D721Med (cell line): ENCODE measurements at regions not wholly inside any gene's neighbourhood (a gene's known extent, or its start where the extent isn't known, plus 50 kb on each side); places are given as distances from the start of the nearest gene placed in this dataset.

Experiments
- DNase-seq: peaks from one replicate; pipeline ENCODE4 v3.0.0; 2011; ENCODE audit warnings: low spot score; ENCODE audit not compliant: insufficient read length
- FAIRE-seq: peaks from 2 replicates; lab custom pipeline; 2011; peaks lifted over from hg19 to GRCh38; lab: Jason Lieb, UNC
- CTCF ChIP-seq: IDR thresholded peaks from 2 replicates; pipeline ENCODE4 v1.5.1; 2012; ENCODE audit warnings: mild to moderate bottlenecking, control low read depth; ENCODE audit not compliant: insufficient read depth; ENCODE audit errors: missing control alignments

- TF ChIP-seq CTCF: no peak
- FAIRE-seq: no peak
- DNase-seq: no peak
Measured at GRCh38 chrX:40485973-40486372, 94.8 kb upstream of the ATP6AP2 start.

GRCh38 chrX:40485102-40485826 is 95.5 kb upstream of the ATP6AP2 start:
- no peak for TF ChIP-seq CTCF
- no peak for FAIRE-seq
- no peak for DNase-seq

GRCh38 chrX:40484408-40485091 is 96.2 kb upstream of the ATP6AP2 start:
- FAIRE-seq (no peak), DNase-seq (no peak)
- no peak for TF ChIP-seq CTCF

GRCh38 chrX:40483502-40483901 is 97.3 kb upstream of the ATP6AP2 start:
- no peak for TF ChIP-seq CTCF
- DNase-seq: no peak
- FAIRE-seq: no peak

- no peak for FAIRE-seq
- no peak for DNase-seq
Measured at GRCh38 chrX:40479777-40480318, 100.9 kb upstream of the ATP6AP2 start.

GRCh38 chrX:40478474-40479065 is 102.2 kb upstream of the ATP6AP2 start:
- no peak for FAIRE-seq
- TF ChIP-seq CTCF: no peak
- DNase-seq: no peak

More at GRCh38 chrX:40479777-40480318, 100.9 kb upstream of the ATP6AP2 start:
- TF ChIP-seq CTCF: no peak
